ENCODE measurements at regions not wholly inside any gene's neighbourhood (a gene's known extent, or its start where the extent isn't known, plus 50 kb on each side); places are given as distances from the start of the nearest gene placed in this dataset.

DNA sequence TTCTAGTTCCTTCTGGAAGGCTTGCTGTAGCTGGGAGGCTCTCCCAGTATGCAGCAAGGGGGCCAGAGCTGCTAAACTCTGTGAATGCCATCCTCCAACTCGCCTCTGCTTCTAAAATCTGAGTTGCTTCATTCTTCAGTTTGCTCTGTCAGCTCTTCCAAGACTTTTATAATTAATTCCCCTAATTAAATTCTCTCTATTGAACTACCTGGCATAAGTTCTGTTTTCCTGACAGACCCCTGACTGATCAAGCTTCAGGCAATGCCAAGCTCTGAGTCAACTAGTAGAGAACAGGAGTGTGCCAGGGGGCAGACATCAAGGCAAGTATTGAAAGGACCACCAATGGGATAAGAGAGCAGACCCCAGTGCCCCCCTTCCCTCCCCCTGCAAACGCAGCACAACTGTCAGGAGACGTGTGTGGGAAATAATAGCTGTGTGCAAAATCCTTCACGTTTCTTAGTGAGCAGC is 109.3 kb upstream of the TAB2 start:
- no peak overlapping the region for H3K27ac Mint-ChIP-seq
- H3K4me3 Mint-ChIP-seq, result no peak overlapping the region
- TF ChIP-seq, protein P1, sequence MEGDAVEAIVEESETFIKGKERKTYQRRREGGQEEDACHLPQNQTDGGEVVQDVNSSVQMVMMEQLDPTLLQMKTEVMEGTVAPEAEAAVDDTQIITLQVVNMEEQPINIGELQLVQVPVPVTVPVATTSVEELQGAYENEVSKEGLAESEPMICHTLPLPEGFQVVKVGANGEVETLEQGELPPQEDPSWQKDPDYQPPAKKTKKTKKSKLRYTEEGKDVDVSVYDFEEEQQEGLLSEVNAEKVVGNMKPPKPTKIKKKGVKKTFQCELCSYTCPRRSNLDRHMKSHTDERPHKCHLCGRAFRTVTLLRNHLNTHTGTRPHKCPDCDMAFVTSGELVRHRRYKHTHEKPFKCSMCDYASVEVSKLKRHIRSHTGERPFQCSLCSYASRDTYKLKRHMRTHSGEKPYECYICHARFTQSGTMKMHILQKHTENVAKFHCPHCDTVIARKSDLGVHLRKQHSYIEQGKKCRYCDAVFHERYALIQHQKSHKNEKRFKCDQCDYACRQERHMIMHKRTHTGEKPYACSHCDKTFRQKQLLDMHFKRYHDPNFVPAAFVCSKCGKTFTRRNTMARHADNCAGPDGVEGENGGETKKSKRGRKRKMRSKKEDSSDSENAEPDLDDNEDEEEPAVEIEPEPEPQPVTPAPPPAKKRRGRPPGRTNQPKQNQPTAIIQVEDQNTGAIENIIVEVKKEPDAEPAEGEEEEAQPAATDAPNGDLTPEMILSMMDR (IDR thresholded peaks at IDR 0.05; ENCODE audit: unreplicated experiment), result no peak
- no peaks in the 10 kb centered on the region for H3K36me3 Mint-ChIP-seq
- H3K27me3 Mint-ChIP-seq (ENCODE audit: low read depth), result peaks cover 7% of the 10 kb centered on the region
- no peak for DNase-seq (ENCODE audit: low spot score in 2 of 2, unreplicated experiment in 2 of 2)
- no peaks in the 10 kb centered on the region for H3K9me3 Mint-ChIP-seq
- H3K4me1 Mint-ChIP-seq, result peaks cover 36% of the 10 kb centered on the region

DNA sequence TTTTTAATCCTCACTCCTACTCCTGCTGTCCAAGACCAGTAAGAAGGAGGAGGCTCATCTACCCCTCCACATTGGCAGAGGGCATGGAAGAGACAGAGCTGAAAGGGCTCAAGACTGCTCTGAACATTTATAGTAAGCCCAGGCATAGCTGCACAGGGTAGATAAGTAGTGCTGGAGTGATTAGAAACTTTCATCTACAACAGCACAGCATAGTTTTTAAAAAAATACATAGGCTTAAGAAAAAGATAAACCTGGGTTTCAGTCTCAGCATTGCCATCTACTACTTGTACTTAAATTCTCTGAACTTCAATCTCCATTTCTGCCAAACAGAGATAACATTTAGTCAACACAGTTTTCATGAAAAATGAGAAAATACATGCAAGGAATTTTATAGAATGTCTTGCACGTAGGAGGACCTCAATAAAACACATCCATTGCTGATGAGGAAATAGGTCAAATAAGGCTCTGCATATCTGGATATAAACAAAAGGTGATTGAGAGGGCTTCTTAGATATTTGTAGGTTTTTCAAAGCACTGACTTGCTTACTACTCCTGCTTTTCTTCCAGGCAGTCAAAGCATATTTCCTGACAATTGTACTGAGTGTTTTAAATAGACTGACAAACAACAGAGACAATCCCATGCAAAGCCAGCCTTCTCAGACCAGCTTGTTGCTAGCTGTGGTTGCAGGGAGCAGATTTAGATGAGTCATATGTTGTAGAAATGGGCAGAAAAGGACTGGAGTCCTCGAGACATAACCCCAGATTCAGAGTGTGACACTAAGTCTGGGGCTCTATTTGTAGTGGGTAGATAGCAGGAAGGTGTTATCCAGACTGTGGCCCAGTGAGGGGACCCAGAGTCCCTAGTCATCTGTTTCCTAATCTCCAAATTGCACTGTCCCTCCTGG is 107.4 kb upstream of the TAB2 start:
- TF ChIP-seq, protein P1 (IDR thresholded peaks at IDR 0.05; ENCODE audit: unreplicated experiment), result no peak
- peaks cover 33% of the 10 kb centered on the region for H3K4me1 Mint-ChIP-seq
- no peaks in the 10 kb centered on the region for H3K9me3 Mint-ChIP-seq
- peaks cover 7% of the 10 kb centered on the region for H3K27me3 Mint-ChIP-seq (ENCODE audit: low read depth)
- no peak overlapping the region for H3K27ac Mint-ChIP-seq
- DNase-seq (ENCODE audit: low spot score in 2 of 2, unreplicated experiment in 2 of 2), result no peak
- H3K4me3 Mint-ChIP-seq, result no peak overlapping the region
- no peaks in the 10 kb centered on the region for H3K36me3 Mint-ChIP-seq

DNA sequence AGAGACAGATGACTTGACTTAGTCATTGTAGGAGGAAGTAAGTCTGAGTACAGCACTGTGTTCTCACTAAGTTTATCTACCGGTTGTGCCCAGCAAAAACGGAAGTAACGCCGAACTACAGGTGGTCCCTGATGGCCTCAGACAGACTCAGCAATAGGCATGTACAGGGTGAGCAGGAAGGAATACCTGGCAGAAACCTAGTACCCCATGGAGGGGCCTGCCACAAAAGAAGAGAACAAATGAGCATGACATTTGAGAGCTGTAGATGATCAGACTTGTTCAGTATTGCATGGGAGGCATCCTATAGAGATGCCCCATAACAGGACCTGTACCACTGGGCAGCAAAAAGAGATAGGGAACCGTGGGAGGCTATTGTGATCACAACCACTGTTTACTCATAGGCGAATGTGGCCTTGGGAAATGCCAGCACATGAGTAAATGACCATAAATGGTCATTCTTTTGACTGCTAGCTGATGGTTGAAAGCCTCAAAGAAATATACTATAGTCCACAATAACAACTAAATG is 106.4 kb upstream of the TAB2 start:
- H3K27me3 Mint-ChIP-seq (ENCODE audit: low read depth), result peaks cover 3% of the 10 kb centered on the region
- no peak overlapping the region for H3K4me3 Mint-ChIP-seq
- no peak for DNase-seq (ENCODE audit: low spot score in 2 of 2, unreplicated experiment in 2 of 2)

DNA sequence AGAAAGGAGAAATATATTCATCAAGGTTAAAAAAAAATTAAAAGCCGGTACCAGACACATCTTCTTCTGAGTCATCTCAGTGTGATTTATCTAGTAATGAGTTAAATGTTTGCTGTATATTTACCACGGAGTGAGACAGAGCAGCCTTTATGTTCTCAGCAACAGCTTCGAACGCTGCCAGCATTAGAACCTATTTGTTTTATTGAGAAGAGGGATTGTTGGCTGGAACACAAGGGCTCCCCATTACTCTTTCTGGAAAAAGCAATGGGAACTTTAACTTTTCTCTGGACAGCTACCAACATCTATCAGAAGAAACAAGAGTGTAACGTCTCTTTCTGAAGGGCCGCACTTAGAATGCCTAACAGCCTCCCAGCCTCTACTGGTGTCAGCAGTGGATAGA is 105.3 kb upstream of the TAB2 start:
- Mint-ChIP-seq H3K27ac (no peak overlapping the region), H3K4me1 (peaks cover 28% of the 10 kb centered on the region), H3K27me3 (ENCODE audit: low read depth) (peaks cover 3% of the 10 kb centered on the region), H3K36me3 (no peaks in the 10 kb centered on the region), H3K9me3 (no peaks in the 10 kb centered on the region), H3K4me3 (no peak overlapping the region)
- TF ChIP-seq, protein P1 (IDR thresholded peaks at IDR 0.05; ENCODE audit: unreplicated experiment), result no peak
- DNase-seq (ENCODE audit: low spot score in 2 of 2, unreplicated experiment in 2 of 2), result no peak

More for the DNA sequence above, 106.4 kb upstream of the TAB2 start:
- Mint-ChIP-seq H3K9me3 (no peaks in the 10 kb centered on the region), H3K4me1 (peaks cover 32% of the 10 kb centered on the region), H3K36me3 (no peaks in the 10 kb centered on the region), H3K27ac (no peak overlapping the region)
- TF ChIP-seq, protein P1 (IDR thresholded peaks at IDR 0.05; ENCODE audit: unreplicated experiment), result no peak

DNA sequence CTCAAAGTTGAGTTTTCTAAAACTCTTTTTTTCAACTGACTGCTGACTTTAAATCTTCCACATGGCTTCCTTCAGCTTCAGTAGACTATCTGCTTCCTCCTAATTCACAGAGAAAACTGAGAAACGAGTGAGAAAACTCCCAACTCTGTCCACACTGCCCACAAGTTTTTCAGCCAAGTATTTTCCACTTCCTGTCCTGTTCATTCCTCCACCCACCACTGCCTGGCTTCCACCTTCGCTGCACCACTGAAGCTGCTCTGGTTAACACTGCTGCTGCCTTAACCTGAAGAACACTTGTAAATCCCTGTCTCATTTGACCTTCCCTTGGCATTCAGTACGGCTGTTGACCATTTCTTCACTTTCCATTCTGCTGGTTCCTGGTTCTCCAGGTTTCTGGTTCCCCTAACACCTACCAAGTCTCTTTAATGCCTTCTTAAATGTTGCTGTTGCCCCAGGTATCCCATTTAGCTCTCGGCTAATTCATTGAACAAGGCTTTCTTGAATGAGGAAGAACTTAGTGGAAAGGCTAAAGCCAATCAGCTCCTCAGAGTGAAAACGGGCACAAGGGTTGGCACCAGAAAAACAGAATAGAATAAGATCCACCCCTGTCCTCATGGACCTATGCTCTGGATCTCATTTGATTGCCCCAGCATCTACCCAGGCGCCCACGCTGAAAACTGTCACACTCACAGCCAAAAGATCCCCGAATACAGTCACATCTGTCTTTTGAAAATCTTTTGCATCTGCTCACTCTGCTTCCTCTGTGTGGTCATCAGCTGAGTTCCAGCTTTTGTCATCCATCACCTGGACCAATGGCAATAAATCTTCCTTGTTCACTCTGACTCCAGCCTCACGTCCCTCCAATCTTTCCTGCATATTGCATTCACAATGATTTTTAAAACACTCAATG is 104.4 kb upstream of the TAB2 start:
- H3K27me3 Mint-ChIP-seq (ENCODE audit: low read depth), result no peaks in the 10 kb centered on the region
- TF ChIP-seq, protein P1 (IDR thresholded peaks at IDR 0.05; ENCODE audit: unreplicated experiment), result no peak
- no peak for DNase-seq (ENCODE audit: low spot score in 2 of 2, unreplicated experiment in 2 of 2)

More for the DNA sequence above, 104.4 kb upstream of the TAB2 start:
- Mint-ChIP-seq H3K4me1 (peaks cover 23% of the 10 kb centered on the region), H3K27ac (no peak overlapping the region), H3K36me3 (no peaks in the 10 kb centered on the region), H3K4me3 (no peak overlapping the region), H3K9me3 (no peaks in the 10 kb centered on the region)
